GM18861 (cell line): ENCODE measurements at regions not wholly inside any gene's neighbourhood (a gene's known extent, or its start where the extent isn't known, plus 50 kb on each side); places are given as distances from the start of the nearest gene placed in this dataset.
A peak's percentile ranks its signal among the peaks of the same experiment; 100 is the strongest.
"Not testable (repeated sequence)": the region's sequence is repeated elsewhere in the genome, so short reads cannot be mapped to it uniquely, and the experiment has no call there.

Source experiments
- ATAC-seq: cut with Tn5 transposase; IDR thresholded peaks from one replicate; pipeline ENCODE4 v1.9.1; 2021; ENCODE audit not compliant: unreplicated experiment

- no peak for ATAC-seq
These were observed 631.2 kb upstream of the MAN1A1 start for GRCh38 chr6:119980802-119981201.

DNA sequence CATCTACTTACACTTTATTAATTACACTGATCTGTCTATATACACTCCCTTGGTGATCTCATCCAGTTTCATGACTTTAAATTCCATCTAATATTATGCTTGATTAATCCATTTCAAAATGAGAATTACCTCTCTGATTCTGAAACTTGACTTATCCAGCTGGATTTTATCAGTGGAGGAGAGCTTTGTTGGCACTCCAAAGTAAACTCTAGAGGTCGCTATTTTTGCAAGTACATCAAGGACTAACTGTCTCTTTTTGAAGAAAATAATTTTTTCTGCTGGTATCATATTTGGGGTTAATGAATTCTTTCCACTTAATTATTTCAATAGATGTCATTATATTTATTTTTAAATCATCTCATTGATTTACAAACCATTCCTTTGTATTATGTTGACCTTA is 630.3 kb upstream of the MAN1A1 start:
- ATAC-seq: no peak

DNA sequence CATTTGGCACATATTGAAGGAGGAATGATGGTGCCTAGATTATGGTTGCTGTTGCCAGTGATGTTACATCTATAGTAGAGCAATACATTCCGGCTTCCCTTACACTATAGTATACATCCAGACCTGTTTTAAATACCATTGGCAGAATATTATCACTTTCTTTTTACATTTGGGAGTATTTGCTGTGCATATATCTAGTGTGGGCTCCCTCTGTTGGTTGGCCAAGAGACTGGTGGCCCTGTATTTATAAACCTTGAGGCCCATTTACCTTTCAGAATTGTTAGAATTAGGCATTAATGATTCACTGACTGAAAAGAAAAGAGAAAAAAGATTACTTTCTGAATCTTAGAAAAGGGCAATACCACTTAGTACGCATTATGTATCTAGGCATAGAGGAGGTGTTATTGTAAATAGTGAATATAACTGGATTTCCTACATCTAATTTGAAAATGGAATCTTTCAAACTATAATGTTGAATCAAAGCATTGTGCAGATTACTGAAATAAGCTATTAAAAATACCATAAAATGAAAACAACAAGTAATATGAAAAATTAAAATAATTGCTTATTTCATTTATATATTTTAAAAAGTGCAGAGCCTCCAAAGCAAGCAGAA is 628.8 kb upstream of the MAN1A1 start:
- peak; percentile 48 for ATAC-seq

DNA sequence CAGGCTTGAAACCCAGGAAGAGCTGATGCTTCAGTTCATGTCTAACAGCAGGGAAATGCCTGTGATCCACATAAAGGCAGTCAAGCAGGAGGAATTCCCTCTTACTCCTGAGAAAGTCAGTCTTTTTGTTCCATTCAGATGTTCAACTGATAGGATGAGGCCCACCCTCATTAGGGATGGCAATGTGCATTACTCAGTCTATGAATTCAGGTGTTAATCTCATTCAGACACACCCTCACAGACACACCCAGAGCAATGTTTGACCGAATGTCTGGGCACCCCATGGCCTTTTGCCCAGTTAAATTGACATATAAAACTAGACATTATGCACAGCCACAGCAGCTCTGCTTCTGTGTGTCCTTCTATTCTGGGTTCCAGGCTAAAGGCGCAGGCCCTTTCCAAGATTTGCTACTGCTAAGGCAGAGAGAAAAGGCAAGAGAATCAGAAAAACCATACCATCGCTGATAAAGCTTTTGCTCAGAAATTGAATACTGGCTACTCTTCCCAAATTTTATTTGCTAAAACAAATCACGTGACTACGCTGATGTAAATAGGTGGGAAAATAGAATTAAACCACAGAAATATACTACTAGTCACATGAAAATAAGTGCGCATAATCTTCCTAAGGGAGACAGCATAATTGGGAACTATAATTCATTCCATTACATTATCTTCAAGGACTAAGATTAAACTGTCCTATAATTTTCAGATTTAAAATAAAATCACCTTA is 625.0 kb upstream of the MAN1A1 start:
- no peak for ATAC-seq

GRCh38 chr6:119966484-119966883 is 616.9 kb upstream of the MAN1A1 start:
- ATAC-seq: peak; percentile 72

DNA sequence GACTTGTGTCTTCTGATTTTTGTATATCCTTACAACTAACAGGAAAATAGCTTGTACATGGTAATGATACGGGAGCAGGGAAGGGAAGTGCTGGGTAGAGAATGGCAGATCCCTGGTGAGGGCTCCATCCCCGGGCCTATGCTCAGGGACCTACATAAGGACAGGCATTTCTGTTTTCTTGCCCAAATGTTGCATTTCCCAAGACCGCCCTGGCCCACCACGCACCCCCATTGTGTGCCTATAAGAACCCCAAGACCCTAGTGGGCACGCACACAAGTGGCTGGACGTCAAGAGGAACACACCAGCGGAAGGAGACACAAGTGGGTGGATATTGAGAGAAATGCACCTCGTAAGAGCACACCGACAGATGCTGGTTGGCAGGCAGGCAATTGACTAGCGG is 616.3 kb upstream of the MAN1A1 start:
- no peak for ATAC-seq

DNA sequence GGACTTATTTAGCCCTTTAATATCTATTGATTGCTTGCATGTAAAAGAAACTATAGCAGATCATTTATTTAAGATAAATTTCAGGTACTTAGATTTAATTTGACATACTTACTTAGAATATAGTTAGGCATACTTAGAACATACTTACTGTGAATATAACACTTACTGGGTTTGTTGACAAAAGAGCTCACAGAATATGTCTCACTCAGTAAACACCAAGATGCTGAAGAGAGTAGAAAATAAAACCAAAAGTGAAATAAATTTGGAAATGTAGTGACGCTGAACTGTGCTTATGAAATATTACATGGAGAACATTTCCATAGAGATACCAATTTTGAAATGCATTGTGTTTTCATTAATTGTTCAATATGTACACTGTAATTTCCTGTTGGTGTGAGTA is 615.4 kb upstream of the MAN1A1 start:
- no peak for ATAC-seq

GRCh38 chr6:119962505-119962904 is 612.9 kb upstream of the MAN1A1 start:
- ATAC-seq: no peak

GRCh38 chr6:119961450-119961849 is 611.9 kb upstream of the MAN1A1 start:
- ATAC-seq: no peak

GRCh38 chr6:119960456-119960855 is 610.9 kb upstream of the MAN1A1 start:
- ATAC-seq: no peak

DNA sequence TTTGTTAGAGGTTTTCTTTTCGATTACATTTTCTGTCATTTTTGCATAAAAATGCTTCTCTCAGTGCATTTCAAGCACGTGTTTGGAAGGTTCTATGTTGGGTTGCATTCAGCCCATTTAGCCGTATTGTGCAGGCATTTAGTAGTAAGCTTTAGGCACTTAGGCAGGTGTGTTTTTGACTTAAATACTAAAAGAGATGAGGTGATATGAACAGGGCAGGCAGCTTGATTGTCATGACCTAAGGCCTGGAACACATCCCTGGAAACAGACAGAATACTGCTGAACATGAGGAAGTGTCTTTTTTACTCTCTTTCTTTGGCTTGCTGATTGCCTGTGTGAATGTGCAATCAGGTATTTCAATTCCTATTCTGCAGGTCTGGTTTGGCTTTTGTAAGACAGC is 610.5 kb upstream of the MAN1A1 start:
- no peak for ATAC-seq

DNA sequence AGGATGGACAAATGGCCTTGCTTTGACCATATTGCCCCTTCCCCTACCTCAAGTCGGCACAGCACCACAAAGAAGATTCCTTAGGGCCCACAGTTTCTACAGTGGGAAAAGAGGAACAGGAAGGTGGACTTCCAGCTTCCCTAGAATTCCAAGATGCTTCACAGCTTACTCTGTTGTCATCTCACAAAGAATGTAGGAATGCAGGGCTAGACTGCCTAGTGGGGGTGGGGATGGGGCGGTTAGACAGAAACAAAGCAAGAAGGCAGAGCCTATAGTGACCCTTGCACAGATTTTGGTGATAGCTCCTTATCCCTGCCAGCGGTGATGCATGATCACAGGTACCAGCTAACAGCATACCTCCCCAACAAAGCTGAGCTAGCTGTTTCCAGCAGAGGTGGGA is 607.6 kb upstream of the MAN1A1 start:
- ATAC-seq: no peak

DNA sequence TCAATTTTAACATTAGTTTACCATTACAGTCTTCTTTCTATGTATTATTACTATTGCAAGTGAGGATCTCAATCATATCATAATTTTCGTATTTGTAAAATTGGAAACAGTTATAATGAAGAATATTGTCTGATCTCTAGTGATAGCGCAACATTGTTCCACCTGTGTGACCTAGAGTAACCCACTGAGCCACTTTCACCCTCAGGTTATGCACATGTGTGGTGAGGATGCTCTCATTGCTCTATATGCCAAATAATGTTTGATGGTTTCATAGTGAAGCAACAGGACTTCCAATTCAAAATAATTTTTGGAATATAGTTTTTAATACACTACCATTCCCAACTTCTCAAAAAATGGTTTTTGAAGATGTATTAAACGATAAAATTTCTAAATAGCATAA is 603.1 kb upstream of the MAN1A1 start:
- no peak for ATAC-seq

GRCh38 chr6:119950681-119951080 is 601.1 kb upstream of the MAN1A1 start:
- no peak for ATAC-seq

DNA sequence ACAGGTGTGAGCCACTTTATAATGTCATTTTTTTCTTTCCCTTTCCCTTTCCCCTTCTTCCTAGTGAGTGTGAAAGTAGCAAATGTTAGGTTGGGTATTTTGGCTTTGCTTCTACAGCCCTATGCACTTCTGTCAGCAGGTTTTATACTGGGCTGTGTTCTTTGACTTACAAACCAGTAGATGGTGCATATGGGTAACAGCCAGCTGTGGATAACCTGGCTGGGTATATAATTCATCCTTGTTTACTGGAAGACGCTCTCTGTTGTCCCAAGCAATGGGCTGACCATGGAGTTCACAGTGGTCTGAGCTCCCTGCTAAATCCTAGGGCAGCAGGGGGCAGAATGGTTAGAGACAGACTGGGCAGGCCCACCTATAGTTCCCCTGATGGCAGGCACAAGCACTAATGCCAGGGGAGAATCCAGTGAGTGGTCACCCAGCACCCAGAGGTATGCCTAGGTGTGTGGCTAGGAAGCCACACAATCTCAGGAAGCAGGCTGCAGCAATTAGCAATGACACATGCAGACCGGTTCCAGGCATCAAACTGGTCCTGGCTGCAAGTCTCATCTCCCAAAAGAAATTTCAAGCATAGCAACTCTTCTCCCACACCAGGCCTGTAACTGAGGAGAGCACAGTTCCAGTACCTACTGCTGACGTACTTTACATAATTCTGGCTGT is 592.7 kb upstream of the MAN1A1 start:
- ATAC-seq: no peak

DNA sequence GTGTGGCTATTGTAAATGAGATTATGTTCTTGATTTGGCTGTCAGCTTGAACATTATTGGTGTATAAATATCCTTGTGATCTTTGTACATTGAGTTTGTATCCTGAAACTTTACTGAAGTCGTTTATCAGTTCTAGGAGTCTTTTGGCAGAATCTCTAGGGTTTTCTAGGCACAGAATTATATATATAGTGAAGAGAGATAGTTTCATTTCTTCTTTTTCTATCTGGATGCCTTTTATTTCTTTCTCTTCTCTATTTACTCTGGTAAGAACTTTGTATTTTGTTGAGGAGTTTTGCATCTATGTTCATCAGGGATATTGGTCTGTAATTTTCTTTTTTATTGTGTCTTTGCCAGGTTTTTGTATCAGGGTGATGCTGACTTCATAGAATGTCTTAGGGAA is 589.2 kb upstream of the MAN1A1 start:
- no peak for ATAC-seq

GRCh38 chr6:119934816-119935215 is 585.3 kb upstream of the MAN1A1 start:
- ATAC-seq: no peak

DNA sequence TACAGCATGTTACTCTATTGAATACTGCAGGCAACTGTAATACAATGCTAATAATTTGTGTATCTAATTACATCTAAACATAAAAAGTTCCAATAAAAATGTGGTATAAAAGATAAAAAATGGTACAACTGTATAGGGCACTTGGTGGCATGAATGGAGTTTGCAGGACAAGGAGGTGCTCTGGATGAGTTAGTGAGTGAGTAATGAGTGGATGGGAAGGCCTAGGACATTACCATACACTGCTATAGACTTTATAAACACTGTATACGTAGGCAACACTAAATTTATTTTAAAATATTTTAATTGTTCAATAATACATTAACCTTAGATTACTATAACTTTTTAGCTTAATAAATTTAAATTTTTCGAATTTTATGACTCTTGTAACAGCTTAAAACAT is 579.6 kb upstream of the MAN1A1 start:
- ATAC-seq: no peak

- ATAC-seq: not testable (repeated sequence)
These were observed 575.3 kb upstream of the MAN1A1 start for GRCh38 chr6:119924888-119925287.

GRCh38 chr6:119922814-119923213 is 573.3 kb upstream of the MAN1A1 start:
- no peak for ATAC-seq

GRCh38 chr6:119921491-119922010 is 572.0 kb upstream of the MAN1A1 start:
- ATAC-seq: no peak

GRCh38 chr6:119917186-119917585 is 567.6 kb upstream of the MAN1A1 start:
- ATAC-seq: no peak
